Uterus (tissue), 3 donors: ENCODE measurements at regions not wholly inside any gene's neighbourhood (a gene's known extent, or its start where the extent isn't known, plus 50 kb on each side); places are given as distances from the start of the nearest gene placed in this dataset.

Experiments used
- DNase-seq, 2 donors: peaks; one replicate each; pipeline ENCODE4 v3.0.0-alpha.2; 2019 to 2020
- H3K27ac ChIP-seq, 2 donors: fragments of 200-600 bp; sonication (generic); 1 replicate in 1 of 2; 2 replicates in 1 of 2; pipeline ENCODE4 v1.5.1; 2016 to 2018
- H3K27me3 ChIP-seq, 2 donors: fragments of 200-600 bp; sonication (generic); one replicate each; pipeline ENCODE4 v1.5.1; 2018 to 2019; ENCODE audit warnings: control low read depth in 1 of 2
- H3K36me3 ChIP-seq, 2 donors: fragments of 200-600 bp; sonication (generic); one replicate each; pipeline ENCODE4 v1.5.1; 2019; ENCODE audit warnings: control low read depth in 1 of 2
- H3K4me1 ChIP-seq, 2 donors: fragments of 200-600 bp; sonication (generic); one replicate each; pipeline ENCODE4 v1.5.1; 2018 to 2019; ENCODE audit warnings: control low read depth in 1 of 2
- H3K4me3 ChIP-seq, 2 donors: fragments of 200-600 bp; sonication (generic); 1 replicate in 1 of 2; 2 replicates in 1 of 2; pipeline ENCODE4 v1.5.1; 2018 to 2019; ENCODE audit warnings: mild to moderate bottlenecking in 1 of 2
- H3K9me3 ChIP-seq, 2 donors: fragments of 200-600 bp; sonication (generic); one replicate each; pipeline ENCODE4 v1.5.1; 2019; ENCODE audit warnings: control low read depth in 1 of 2
- POLR2A ChIP-seq, 2 donors: fragments of 450-650 bp; IDR thresholded peaks; one replicate each; pipeline ENCODE4 v1.6.1; 2016; ENCODE audit warnings: antibody characterized with exemption in 2 of 2, mild to moderate bottlenecking in 1 of 2, moderate library complexity in 1 of 2
- intact Hi-C: fragments of 100-400 bp; cut with DNase I; formaldehyde crosslinking; loops from one replicate; pipeline ENCODE4 v1.15.1; 2023; ENCODE audit warnings: low total_unique reads
- TF ChIP-seq, protein P1 (sequence below), 4 experiments: fragments of 200-600 bp in 2 of 4; fragments of 450-650 bp in 2 of 4; sonication (generic) in 2 of 4; IDR thresholded peaks; one replicate each; pipeline ENCODE4 v1.5.1; 2016 to 2019; ENCODE audit warnings: antibody characterized with exemption in 4 of 4, mild to moderate bottlenecking in 2 of 4, moderate library complexity in 1 of 4
- donor health status: DM: yes; HTN: yes; CAD: no.

DNA sequence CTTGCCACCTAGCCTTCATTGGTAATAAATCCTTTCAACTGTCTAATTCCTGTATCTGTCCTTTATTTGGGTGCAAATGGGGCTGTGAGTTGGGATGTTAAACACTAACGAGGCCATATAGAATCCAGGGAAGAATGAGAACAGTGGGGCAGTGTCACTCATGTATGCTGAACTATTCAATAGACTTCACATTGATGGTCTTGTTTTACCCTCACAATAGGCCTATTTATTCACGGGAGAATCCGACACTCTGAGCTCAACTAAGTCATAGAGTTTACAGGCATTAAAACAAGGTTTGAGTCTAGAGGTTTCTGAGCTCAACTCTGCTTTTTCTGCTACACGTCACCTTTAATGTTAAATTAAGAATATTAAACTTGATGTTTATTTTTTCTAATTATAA is 421.6 kb downstream of the SOX11 start:
- H3K4me1 ChIP-seq = no peaks in the 10 kb centered on the region
- no peaks in the 10 kb centered on the region for H3K27me3 ChIP-seq
- H3K27ac ChIP-seq = no peak overlapping the region
- H3K4me3 ChIP-seq = no peak overlapping the region
- no peak for TF ChIP-seq POLR2A (IDR thresholded peaks at IDR 0.05)
- TF ChIP-seq, protein P1, sequence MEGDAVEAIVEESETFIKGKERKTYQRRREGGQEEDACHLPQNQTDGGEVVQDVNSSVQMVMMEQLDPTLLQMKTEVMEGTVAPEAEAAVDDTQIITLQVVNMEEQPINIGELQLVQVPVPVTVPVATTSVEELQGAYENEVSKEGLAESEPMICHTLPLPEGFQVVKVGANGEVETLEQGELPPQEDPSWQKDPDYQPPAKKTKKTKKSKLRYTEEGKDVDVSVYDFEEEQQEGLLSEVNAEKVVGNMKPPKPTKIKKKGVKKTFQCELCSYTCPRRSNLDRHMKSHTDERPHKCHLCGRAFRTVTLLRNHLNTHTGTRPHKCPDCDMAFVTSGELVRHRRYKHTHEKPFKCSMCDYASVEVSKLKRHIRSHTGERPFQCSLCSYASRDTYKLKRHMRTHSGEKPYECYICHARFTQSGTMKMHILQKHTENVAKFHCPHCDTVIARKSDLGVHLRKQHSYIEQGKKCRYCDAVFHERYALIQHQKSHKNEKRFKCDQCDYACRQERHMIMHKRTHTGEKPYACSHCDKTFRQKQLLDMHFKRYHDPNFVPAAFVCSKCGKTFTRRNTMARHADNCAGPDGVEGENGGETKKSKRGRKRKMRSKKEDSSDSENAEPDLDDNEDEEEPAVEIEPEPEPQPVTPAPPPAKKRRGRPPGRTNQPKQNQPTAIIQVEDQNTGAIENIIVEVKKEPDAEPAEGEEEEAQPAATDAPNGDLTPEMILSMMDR (IDR thresholded peaks at IDR 0.05) = no peak
- DNase-seq = no peak
- H3K9me3 ChIP-seq = no peaks in the 10 kb centered on the region
- H3K36me3 ChIP-seq = no peaks in the 10 kb centered on the region
- intact Hi-C loops = no loop called here

- Histone ChIP-seq H3K4me3 (no peak overlapping the region), H3K9me3 (no peaks in the 10 kb centered on the region), H3K4me1 (no peaks in the 10 kb centered on the region), H3K36me3 (no peaks in the 10 kb centered on the region), H3K27ac (no peak overlapping the region), H3K27me3 (no peaks in the 10 kb centered on the region)
- DNase-seq = no peak
- TF ChIP-seq, protein P1 (IDR thresholded peaks at IDR 0.05) = no peak
- no peak for TF ChIP-seq POLR2A (IDR thresholded peaks at IDR 0.05)
- intact Hi-C loops = no loop called here
Observed at GRCh38 chr2:6127718-6128117, 435.5 kb downstream of the SOX11 start.

DNA sequence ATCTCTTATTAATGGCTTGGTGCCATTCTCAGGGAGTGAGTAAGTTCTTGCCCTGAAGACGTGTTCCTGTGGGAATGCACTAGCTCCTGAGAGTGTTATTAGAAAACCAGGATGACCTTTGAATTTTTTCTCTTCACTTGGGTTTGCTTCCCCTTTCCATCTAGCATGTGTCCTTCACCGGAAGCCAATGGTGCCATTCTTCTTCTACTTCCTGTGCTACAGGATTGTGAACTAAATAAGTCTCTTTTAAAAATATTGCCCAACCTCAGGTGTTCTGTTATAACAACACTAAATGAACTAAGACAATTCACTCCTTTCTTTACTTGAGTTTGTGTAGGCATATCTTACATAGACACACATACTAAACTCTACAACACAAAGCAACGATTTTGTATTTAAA is 447.0 kb downstream of the SOX11 start:
- H3K4me1 ChIP-seq = no peaks in the 10 kb centered on the region
- DNase-seq = no peak
- no peak overlapping the region for H3K4me3 ChIP-seq
- no peaks in the 10 kb centered on the region for H3K36me3 ChIP-seq
- H3K9me3 ChIP-seq = no peaks in the 10 kb centered on the region
- no peaks in the 10 kb centered on the region for H3K27me3 ChIP-seq
- no peak overlapping the region for H3K27ac ChIP-seq
- intact Hi-C loops = no loop called here
- TF ChIP-seq, protein P1 (IDR thresholded peaks at IDR 0.05) = no peak

- TF ChIP-seq POLR2A (IDR thresholded peaks at IDR 0.05) = no peak
- TF ChIP-seq, protein P1 (IDR thresholded peaks at IDR 0.05) = no peak
- no peaks in the 10 kb centered on the region for H3K36me3 ChIP-seq
- intact Hi-C loops = no loop called here
- H3K27me3 ChIP-seq = no peaks in the 10 kb centered on the region
- DNase-seq = no peak
- H3K4me1 ChIP-seq = no peaks in the 10 kb centered on the region
- no peak overlapping the region for H3K27ac ChIP-seq
- no peaks in the 10 kb centered on the region for H3K9me3 ChIP-seq
- H3K4me3 ChIP-seq = no peak overlapping the region
Observed at GRCh38 chr2:6139916-6140315, 447.7 kb downstream of the SOX11 start.

DNA sequence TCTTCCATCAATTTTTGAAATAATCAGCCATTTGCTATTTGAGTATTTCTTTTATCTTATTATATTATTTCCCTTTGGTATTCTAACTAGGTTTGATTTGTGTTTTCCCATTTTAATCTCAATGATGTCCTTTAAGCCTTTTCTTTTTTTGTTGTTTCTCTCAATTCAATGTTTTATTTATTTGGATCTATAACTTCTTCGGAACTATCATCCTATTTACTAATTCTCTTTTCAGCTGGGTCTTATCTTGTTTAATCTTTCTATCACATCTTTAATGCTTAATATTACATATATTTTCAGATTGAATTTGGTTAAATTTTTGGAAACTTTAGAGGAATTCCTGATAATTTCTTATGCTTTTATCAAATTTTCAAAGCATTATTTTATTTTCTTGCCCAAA is 448.3 kb downstream of the SOX11 start:
- Histone ChIP-seq H3K36me3 (no peaks in the 10 kb centered on the region), H3K9me3 (no peaks in the 10 kb centered on the region)
- TF ChIP-seq, protein P1 (IDR thresholded peaks at IDR 0.05) = no peak
- TF ChIP-seq POLR2A (IDR thresholded peaks at IDR 0.05) = no peak

More for the DNA sequence above, 448.3 kb downstream of the SOX11 start:
- DNase-seq = no peak
- H3K27ac ChIP-seq = no peak overlapping the region
- H3K4me1 ChIP-seq = no peaks in the 10 kb centered on the region
- intact Hi-C loops = no loop called here
- no peaks in the 10 kb centered on the region for H3K27me3 ChIP-seq
- no peak overlapping the region for H3K4me3 ChIP-seq
